SK-N-MC (cell line): ENCODE measurements at regions not wholly inside any gene's neighbourhood (a gene's known extent, or its start where the extent isn't known, plus 50 kb on each side); places are given as distances from the start of the nearest gene placed in this dataset.
"Not testable (repeated sequence)": the region's sequence is repeated elsewhere in the genome, so short reads cannot be mapped to it uniquely, and the experiment has no call there.

Experiments
- EZH2 ChIP-seq: fragments of 200-600 bp; sonication (generic); IDR thresholded peaks from one replicate; pipeline ENCODE4 v1.6.1; 2017; ENCODE audit warnings: antibody characterized with exemption
- POLR2AphosphoS5 ChIP-seq: IDR thresholded peaks from 2 replicates; pipeline ENCODE4 v1.6.1; 2012; ENCODE audit warnings: mild to moderate bottlenecking, low read depth, low read length, borderline replicate concordance

- not testable (repeated sequence) for TF ChIP-seq EZH2, POLR2AphosphoS5
Measured at GRCh38 chr17:64795342-64795741, 123.9 kb downstream of the LRRC37A3 start.
